HFF-Myc (cell line): ENCODE measurements at regions not wholly inside any gene's neighbourhood (a gene's known extent, or its start where the extent isn't known, plus 50 kb on each side); places are given as distances from the start of the nearest gene placed in this dataset.
"Not testable (repeated sequence)": the region's sequence is repeated elsewhere in the genome, so short reads cannot be mapped to it uniquely, and the experiment has no call there.

Experiments used
- DNase-seq: peaks from one replicate; pipeline ENCODE4 v3.0.0-alpha.2; 2011; ENCODE audit warnings: low read depth; ENCODE audit errors: extremely low read depth
- H3K4me3 ChIP-seq: replicated peaks from 2 replicates; pipeline ENCODE4 v1.5.1; 2011; ENCODE audit warnings: low read depth, mild to moderate bottlenecking, control low read depth, low read length
- CTCF ChIP-seq: IDR thresholded peaks from 2 replicates; pipeline ENCODE4 v1.5.1; 2012; ENCODE audit warnings: mild to moderate bottlenecking, low read depth, low read length, control low read depth; ENCODE audit errors: missing control alignments

GRCh38 chr9:78900500-78900899 lies 603.6 kb downstream of the PSAT1 start:
- peak; percentile 9 for DNase-seq
- no peak for TF ChIP-seq CTCF
- H3K4me3 ChIP-seq = no peak overlapping the region

- DNase-seq = no peak
- TF ChIP-seq CTCF = no peak
- no peak overlapping the region for H3K4me3 ChIP-seq
Observed at GRCh38 chr9:78902051-78902450, 605.1 kb downstream of the PSAT1 start.

DNA sequence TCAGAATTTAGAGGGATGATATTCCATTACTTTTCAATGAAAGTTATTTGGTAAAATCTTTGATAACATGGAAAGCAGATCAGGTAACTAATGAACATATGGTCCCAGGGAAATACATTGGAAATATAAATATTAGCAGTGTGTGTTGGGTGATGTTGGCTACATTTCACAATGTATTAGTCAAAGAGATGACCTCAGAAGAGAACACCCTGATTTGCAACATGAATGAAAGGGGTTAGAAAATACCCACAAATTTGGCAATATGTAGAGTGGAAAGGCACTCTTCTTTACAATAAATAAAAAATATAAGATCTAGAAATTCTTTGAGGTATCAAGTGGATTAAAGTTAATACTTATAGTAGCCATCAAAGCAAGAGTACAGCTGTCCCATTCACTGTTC lies 606.7 kb downstream of the PSAT1 start:
- no peak overlapping the region for H3K4me3 ChIP-seq
- no peak for TF ChIP-seq CTCF
- DNase-seq = no peak

GRCh38 chr9:78904686-78905085 lies 607.8 kb downstream of the PSAT1 start:
- no peak for DNase-seq
- no peak overlapping the region for H3K4me3 ChIP-seq
- TF ChIP-seq CTCF = no peak

DNA sequence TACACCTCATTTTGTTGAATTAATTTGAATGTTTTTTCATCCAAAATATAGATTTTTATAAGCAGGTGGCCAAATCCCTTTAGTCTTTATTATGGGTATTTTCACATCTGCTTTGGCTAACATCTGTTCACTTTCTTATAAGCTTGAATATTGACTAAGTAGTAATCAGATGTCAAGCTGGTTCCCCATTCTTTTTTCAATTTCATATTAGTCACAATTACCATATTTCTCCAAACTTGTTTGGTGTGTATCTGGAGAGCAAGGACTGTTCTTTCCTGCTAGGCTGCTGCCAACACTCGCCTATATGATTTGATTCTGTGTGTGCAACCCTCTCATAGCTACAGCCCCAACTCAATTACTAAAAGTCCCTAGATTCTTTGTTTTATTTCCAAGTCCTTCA lies 608.5 kb downstream of the PSAT1 start:
- no peak for DNase-seq
- no peak overlapping the region for H3K4me3 ChIP-seq
- TF ChIP-seq CTCF = no peak

DNA sequence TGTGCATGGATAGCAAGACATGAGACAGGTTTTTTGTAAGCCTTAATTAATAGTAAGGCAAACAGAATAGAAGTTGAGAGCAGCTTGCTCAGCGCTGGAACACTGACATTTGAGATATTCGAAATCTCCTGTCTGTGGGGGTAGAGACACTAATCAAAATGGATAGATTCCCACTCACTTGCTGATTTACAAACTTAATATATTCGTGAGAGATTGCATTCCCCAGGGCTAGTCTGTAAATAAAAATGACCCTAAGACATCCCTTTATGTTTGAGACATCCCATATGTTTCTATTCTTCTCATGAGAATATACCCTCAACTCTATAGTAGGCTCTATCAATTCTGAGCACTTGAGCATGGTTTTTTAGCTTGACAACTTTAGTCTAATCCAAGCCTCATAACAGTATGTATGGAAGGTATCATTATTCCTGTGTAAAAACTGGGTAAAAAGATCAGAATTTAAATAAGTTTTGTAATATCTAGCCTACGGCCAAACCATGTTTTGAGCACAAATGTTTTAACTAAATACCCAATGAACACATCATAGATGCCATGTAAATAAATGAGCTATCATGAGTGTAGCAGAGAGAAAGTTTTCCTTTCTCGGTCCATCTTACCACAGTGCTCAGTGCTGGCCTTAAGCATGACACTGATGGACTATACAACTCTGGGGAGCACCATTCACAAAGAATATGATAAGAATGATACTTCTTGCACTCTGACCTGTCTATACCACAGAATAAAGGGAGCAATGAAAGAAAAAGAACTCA lies 609.2 kb downstream of the PSAT1 start:
- no peak for TF ChIP-seq CTCF
- H3K4me3 ChIP-seq = no peak overlapping the region
- DNase-seq = no peak

DNA sequence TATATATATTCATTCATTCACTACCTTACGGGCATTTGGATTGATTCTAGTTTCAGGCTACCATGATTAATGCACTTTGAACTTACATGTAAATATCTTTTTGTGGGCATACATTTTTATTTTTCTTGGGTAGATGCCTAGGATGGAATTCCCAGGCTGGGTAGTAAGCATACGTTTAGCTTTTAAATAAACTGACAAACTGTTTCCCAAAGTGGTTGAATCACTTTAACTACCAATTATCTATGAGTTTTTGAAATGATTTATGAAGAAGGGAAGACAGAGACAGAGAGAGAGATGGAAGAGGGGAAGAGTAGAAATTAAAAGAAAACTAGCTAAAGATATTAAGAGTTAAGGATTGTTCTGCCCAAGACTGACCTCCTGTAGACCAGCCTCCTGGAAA lies 612.6 kb downstream of the PSAT1 start:
- TF ChIP-seq CTCF = no peak
- no peak for DNase-seq
- H3K4me3 ChIP-seq = no peak overlapping the region

DNA sequence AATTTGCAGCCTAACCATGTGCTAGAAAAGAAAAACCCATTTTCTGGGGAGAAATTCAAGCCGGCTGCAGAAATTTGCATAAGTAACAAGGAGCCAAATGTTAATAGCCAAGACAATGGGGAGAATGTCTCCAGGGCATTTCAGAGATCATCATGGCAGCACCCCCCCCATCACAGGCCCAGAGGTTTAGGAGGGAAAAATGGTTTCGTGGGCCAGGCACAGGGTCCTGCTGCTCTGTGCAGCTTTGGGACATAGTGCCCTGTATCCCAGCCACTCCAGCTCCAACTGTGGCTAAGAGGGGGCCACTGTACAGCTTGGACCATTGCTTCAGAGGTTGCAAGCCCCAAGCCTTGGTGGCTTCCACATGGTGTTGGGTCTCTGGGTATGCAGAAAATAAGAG lies 620.0 kb downstream of the PSAT1 start:
- not testable (repeated sequence) for DNase-seq, H3K4me3 ChIP-seq
